ENCODE measurements at regions not wholly inside any gene's neighbourhood (a gene's known extent, or its start where the extent isn't known, plus 50 kb on each side); places are given as distances from the start of the nearest gene placed in this dataset.

DNA sequence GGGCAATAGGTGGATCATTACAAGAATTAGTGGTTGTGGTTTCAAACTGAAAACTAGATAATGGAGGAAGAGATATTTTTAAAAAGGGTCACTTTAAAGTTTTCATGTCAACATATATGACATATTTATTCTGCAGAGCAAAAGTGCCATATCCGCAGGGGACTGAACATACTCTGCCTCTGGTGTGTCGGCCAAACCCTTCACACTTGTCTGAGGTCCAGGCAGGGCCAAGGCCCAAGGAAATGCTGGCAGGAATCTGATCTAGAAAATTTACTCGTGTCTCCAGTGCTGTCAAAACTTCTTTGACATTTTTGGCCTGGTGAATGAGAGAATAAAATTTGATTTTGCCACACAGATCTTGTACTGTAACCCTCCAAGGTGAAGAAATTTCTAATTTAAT lies 562.3 kb downstream of the CCSER2 start:
- Histone ChIP-seq H3K9me3 (replicated peaks in 1 of 2; ENCODE audit: control insufficient read depth in 1 of 2, insufficient read depth in 1 of 2, low read length in 2 of 2) (no peaks in the 10 kb centered on the region), H3K4me3 (replicated peaks in 1 of 3; ENCODE audit: low read depth in 2 of 3, low read length in 3 of 3) (no peak overlapping the region), H3K27ac (ENCODE audit: low read depth in 1 of 2, low read length in 2 of 2) (no peak overlapping the region), H3K4me2 (replicated peaks; ENCODE audit: extremely low read depth, low read length, poor library complexity, severe bottlenecking) (no peak overlapping the region), H3K36me3 (replicated peaks in 1 of 2; ENCODE audit: control insufficient read depth in 1 of 2, insufficient read depth in 2 of 2, low read length in 2 of 2) (no peaks in the 10 kb centered on the region), H3K27me3 (ENCODE audit: control insufficient read depth in 2 of 2, insufficient read depth in 2 of 2, low read length in 2 of 2) (no peaks in the 10 kb centered on the region), H3K4me1 (ENCODE audit: control insufficient read depth in 1 of 2, insufficient read depth in 2 of 2, low read length in 2 of 2) (no peaks in the 10 kb centered on the region), H3K79me2 (ENCODE audit: insufficient read depth, low read length) (no peaks in the 10 kb centered on the region), H3K9ac (ENCODE audit: insufficient read depth, low read length, poor library complexity, severe bottlenecking) (no peak overlapping the region), H2AFZ (ENCODE audit: insufficient read depth, low read depth, low read length, poor library complexity, severe bottlenecking) (no peak overlapping the region), H4K20me1 (ENCODE audit: insufficient read depth, low read length) (no peaks in the 10 kb centered on the region)
- H3K27ac Mint-ChIP-seq = no peak overlapping the region
- peaks cover 0 to 4% (median 2%) of the 10 kb centered on the region in 7 donors for H3K9me3 Mint-ChIP-seq
- WGBS (ENCODE audit: insufficient coverage) = 100% methylated on average over 1 of the region's 3 CpGs
- no peaks in the 10 kb centered on the region for H3K36me3 Mint-ChIP-seq
- H3K4me1 Mint-ChIP-seq = no peaks in the 10 kb centered on the region
- TF ChIP-seq CTCF (IDR thresholded peaks at IDR 0.05) = no peak
- no peak overlapping the region for H3K4me3 Mint-ChIP-seq
- DNase-seq = no peak
- peaks cover 0 to 2% (median 1%) of the 10 kb centered on the region in 3 donors for H3K27me3 Mint-ChIP-seq (ENCODE audit: low read depth in 3 of 3)
- intact Hi-C loops (cut with micrococcal nuclease) = no loop called here

DNA sequence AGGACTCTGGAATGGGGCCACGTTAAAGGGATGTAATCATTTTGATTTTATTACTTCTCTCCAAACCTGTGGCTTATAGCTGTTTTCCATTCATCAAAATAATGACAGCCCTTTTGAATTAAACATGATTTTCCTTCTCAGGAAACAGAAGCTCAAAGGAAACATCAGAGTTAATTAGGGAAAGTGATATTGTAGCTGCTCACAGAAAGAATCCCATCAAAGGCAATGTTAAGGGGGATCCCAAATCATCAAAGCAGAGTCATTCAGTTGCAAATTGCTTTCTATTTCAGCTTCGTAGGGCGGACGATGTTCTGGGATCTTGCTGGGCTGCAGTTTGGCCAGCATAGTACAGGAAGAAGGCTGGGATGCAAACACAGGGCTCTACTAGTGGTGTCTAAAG lies 563.2 kb downstream of the CCSER2 start:
- no peak for TF ChIP-seq CTCF (IDR thresholded peaks at IDR 0.05)
- Mint-ChIP-seq H3K36me3 (no peaks in the 10 kb centered on the region), H3K4me3 (no peak overlapping the region), H3K4me1 (no peaks in the 10 kb centered on the region), H3K9me3 (peaks cover 0 to 4% (median 2%) of the 10 kb centered on the region in 7 donors), H3K27ac (no peak overlapping the region), H3K27me3 (ENCODE audit: low read depth in 3 of 3) (peaks cover 0 to 2% (median 1%) of the 10 kb centered on the region in 3 donors)
- Histone ChIP-seq H4K20me1 (ENCODE audit: insufficient read depth, low read length) (no peaks in the 10 kb centered on the region), H3K36me3 (replicated peaks in 1 of 2; ENCODE audit: control insufficient read depth in 1 of 2, insufficient read depth in 2 of 2, low read length in 2 of 2) (no peaks in the 10 kb centered on the region), H3K9ac (ENCODE audit: insufficient read depth, low read length, poor library complexity, severe bottlenecking) (no peak overlapping the region), H2AFZ (ENCODE audit: insufficient read depth, low read depth, low read length, poor library complexity, severe bottlenecking) (no peak overlapping the region), H3K27me3 (ENCODE audit: control insufficient read depth in 2 of 2, insufficient read depth in 2 of 2, low read length in 2 of 2) (no peaks in the 10 kb centered on the region), H3K4me1 (ENCODE audit: control insufficient read depth in 1 of 2, insufficient read depth in 2 of 2, low read length in 2 of 2) (no peaks in the 10 kb centered on the region), H3K4me3 (replicated peaks in 1 of 3; ENCODE audit: low read depth in 2 of 3, low read length in 3 of 3) (no peak overlapping the region), H3K4me2 (replicated peaks; ENCODE audit: extremely low read depth, low read length, poor library complexity, severe bottlenecking) (no peak overlapping the region), H3K79me2 (ENCODE audit: insufficient read depth, low read length) (no peaks in the 10 kb centered on the region), H3K9me3 (replicated peaks in 1 of 2; ENCODE audit: control insufficient read depth in 1 of 2, insufficient read depth in 1 of 2, low read length in 2 of 2) (no peaks in the 10 kb centered on the region), H3K27ac (ENCODE audit: low read depth in 1 of 2, low read length in 2 of 2) (no peak overlapping the region)
- intact Hi-C loops (cut with micrococcal nuclease) = no loop called here
- 85% methylated on average over 3 of the region's 4 CpGs for WGBS (ENCODE audit: insufficient coverage)
- DNase-seq = no peak
